ENCODE measurements at regions not wholly inside any gene's neighbourhood (a gene's known extent, or its start where the extent isn't known, plus 50 kb on each side); places are given as distances from the start of the nearest gene placed in this dataset.

- ChIA-PET CTCF (interaction anchor here (0.6 to 1.5 kb wide), 5 partner anchors 10 to 40 kb away, joined by 3 to 8 read pairs (median 3); no protein-coding TSS in a partner anchor), POLR2A (ENCODE audit: unreplicated experiment) (interaction anchor here (1.0 to 2.4 kb wide), 3 partner anchors 10 to 45 kb away, joined by 4 to 20 read pairs (median 10); no protein-coding TSS in a partner anchor)
- H2AK5ac ChIP-seq (ENCODE audit: low read depth, low read length): peak overlapping the region; percentile 86; the same call in 1 of the 2 replicates
- peak overlapping the region; percentile 95 for H3K27ac ChIP-seq (ENCODE audit: insufficient read depth, low read length)
- H3K36me3 ChIP-seq (ENCODE audit: control insufficient read depth, insufficient read depth, low read length): no peaks in the 10 kb centered on the region
- H3K9me1 ChIP-seq (ENCODE audit: insufficient read depth, low read length): peaks cover 14% of the 10 kb centered on the region
- in situ Hi-C loops (cut with MboI; ENCODE audit: low sequenced_read_pairs) (no loop called here), intact Hi-C loops (cut with micrococcal nuclease) (loop anchor here (5.0 kb wide), 1 partner anchor 44 kb away; no protein-coding TSS in a partner anchor), dilution Hi-C loops (cut with HindIII; ENCODE audit: low sequenced_read_pairs, unreplicated experiment) (no loop called here)
- peak overlapping the region; percentile 91 for H3K14ac ChIP-seq (replicated peaks; ENCODE audit: low read depth, low read length)
- peaks cover 8 to 51% of the 10 kb centered on the region in 2 experiments; a peak in 3 of 4 replicates for H3K79me1 ChIP-seq (ENCODE audit: low read depth in 1 of 2, low read length in 2 of 2)
- no peaks in the 10 kb centered on the region for H3K27me3 ChIP-seq (ENCODE audit: control insufficient read depth, insufficient read depth, low read length)
- ATAC-seq (ENCODE audit: low read depth) (peak; percentile 64), DNase-seq (peak; percentile 86)
- peak overlapping the region; percentile 75 for H3K4me2 ChIP-seq (ENCODE audit: low read depth, low read length)
- peaks cover 34% of the 10 kb centered on the region for H3K4me1 ChIP-seq (ENCODE audit: control insufficient read depth, insufficient read depth, low read length)
- no peaks in the 10 kb centered on the region for H3K9me3 ChIP-seq (ENCODE audit: control insufficient read depth, insufficient read depth, low read length)
- peak overlapping the region; percentile 82 for H3K9ac ChIP-seq (ENCODE audit: low read depth, low read length)
- peak overlapping the region; percentile 62 for H2AK9ac ChIP-seq (replicated peaks; ENCODE audit: low read depth, low read length, poor library complexity)
- BruUV-seq (replicated peaks): TSS peak; percentile 79
- peak overlapping the region; percentile 66 to 91 for H4K8ac ChIP-seq (ENCODE audit: low read depth in 2 of 2, low read length in 2 of 2)
- H3K4me3 ChIP-seq (ENCODE audit: insufficient read depth, low read depth, low read length): peak overlapping the region; percentile 49; the same call in 1 of the 2 replicates
- H2BK5ac ChIP-seq (ENCODE audit: low read depth, low read length, poor library complexity, severe bottlenecking): peak overlapping the region; percentile 100
- H4K20me1 ChIP-seq (ENCODE audit: insufficient read depth, low read length): no peaks in the 10 kb centered on the region
- H2BK15ac ChIP-seq (ENCODE audit: low read depth, low read length): peak overlapping the region; percentile 90
- H4K5ac ChIP-seq (ENCODE audit: low read depth, low read length): peak overlapping the region; percentile 95
- peak overlapping the region; percentile 45 for H2AFZ ChIP-seq (replicated peaks; ENCODE audit: low read length, poor library complexity)
- H3K23ac ChIP-seq (ENCODE audit: low read depth, low read length): peak overlapping the region; percentile 86
- H2BK120ac ChIP-seq (ENCODE audit: low read depth, low read length): peak overlapping the region; percentile 96
- peak overlapping the region; percentile 88 for H2BK20ac ChIP-seq (ENCODE audit: low read depth, low read length)
- peak; percentile 69 for TF ChIP-seq POLR2A (IDR thresholded peaks at IDR 0.05; ENCODE audit: low read depth, low read length)
- no peak for TF ChIP-seq SMC3 (IDR thresholded peaks at IDR 0.05; ENCODE audit: low read depth, low read length)
- TF ChIP-seq NFE2L2 (IDR thresholded peaks at IDR 0.05; ENCODE audit: low read depth, low read length): peak; percentile 82
- no peak for TF ChIP-seq BHLHE40 (IDR thresholded peaks at IDR 0.05; ENCODE audit: low read depth, low read length)
- no peak for TF ChIP-seq CHD1 (IDR thresholded peaks at IDR 0.05; ENCODE audit: low read depth, low read length)
- TF ChIP-seq USF2 (IDR thresholded peaks at IDR 0.05; ENCODE audit: low read depth, low read length): 0 out of 2 replicates have a peak, but pooled peaks have one; percentile 24
- H3K56ac ChIP-seq (ENCODE audit: extremely low read depth, insufficient read depth, low read length): peak overlapping the region; percentile 99
- peak overlapping the region; percentile 94 for H3K4ac ChIP-seq (ENCODE audit: low read depth, low read length)
- peak overlapping the region; percentile 97 for H3K18ac ChIP-seq (ENCODE audit: low read depth, low read length)
- WGBS, 2 experiments (ENCODE audit: extremely low coverage in 2 of 2, insufficient read length in 1 of 2): no CpG with 5 or more reads among the region's 6 CpGs
- H4K91ac ChIP-seq (ENCODE audit: insufficient read depth, low read depth, low read length): peak overlapping the region; percentile 93
Observed at GRCh38 chr9:693201-694091, 148.1 kb upstream of the DMRT1 start.

All from IMR-90 (cell line).